Right hindlimb (tissue), 1 donor: ENCODE measurements at regions not wholly inside any gene's neighbourhood (a gene's known extent, or its start where the extent isn't known, plus 50 kb on each side); places are given as distances from the start of the nearest gene placed in this dataset.
"Not testable (repeated sequence)": the region's sequence is repeated elsewhere in the genome, so short reads cannot be mapped to it uniquely, and the experiment has no call there.

Source experiments
- DNase-seq: peaks from one replicate; pipeline ENCODE4 v3.0.0-alpha.2; 2018

GRCh38 chr16:87143661-87144121, 173.5 kb downstream of the C16orf95 start:
- DNase-seq, result no peak

GRCh38 chr16:87144232-87144631, 173.0 kb downstream of the C16orf95 start:
- DNase-seq, result no peak

GRCh38 chr16:87145181-87146176, 171.7 kb downstream of the C16orf95 start:
- DNase-seq, result no peak

- DNase-seq, result no peak
Observed at GRCh38 chr16:87146676-87147075, 170.5 kb downstream of the C16orf95 start.

- DNase-seq, result no peak
Observed at GRCh38 chr16:87149051-87149450, 168.1 kb downstream of the C16orf95 start.

GRCh38 chr16:87150262-87150661, 166.9 kb downstream of the C16orf95 start:
- DNase-seq, result no peak

- DNase-seq, result no peak
Observed at GRCh38 chr16:87150681-87151280, 166.4 kb downstream of the C16orf95 start.

- DNase-seq, result no peak
Observed at GRCh38 chr16:87152221-87152755, 164.9 kb downstream of the C16orf95 start.

- DNase-seq, result no peak
Observed at GRCh38 chr16:87153326-87153725, 163.9 kb downstream of the C16orf95 start.

GRCh38 chr16:87155315-87155714, 161.9 kb downstream of the C16orf95 start:
- DNase-seq, result not testable (repeated sequence)

GRCh38 chr16:87156195-87156594, 161.0 kb downstream of the C16orf95 start:
- DNase-seq, result no peak

GRCh38 chr16:87160234-87160636, 157.0 kb downstream of the C16orf95 start:
- peak; percentile 52 for DNase-seq

- peak; percentile 45 for DNase-seq
Observed at GRCh38 chr16:87160701-87161337, 156.4 kb downstream of the C16orf95 start.

- not testable (repeated sequence) for DNase-seq
Observed at GRCh38 chr16:87161410-87161809, 155.8 kb downstream of the C16orf95 start.

GRCh38 chr16:87161822-87162676, 155.1 kb downstream of the C16orf95 start:
- DNase-seq, result no peak

GRCh38 chr16:87162799-87163198, 154.4 kb downstream of the C16orf95 start:
- DNase-seq, result not testable (repeated sequence)

GRCh38 chr16:87163637-87164036, 153.6 kb downstream of the C16orf95 start:
- DNase-seq, result no peak

- no peak for DNase-seq
Observed at GRCh38 chr16:87165151-87165550, 152.0 kb downstream of the C16orf95 start.

GRCh38 chr16:87165885-87166284, 151.3 kb downstream of the C16orf95 start:
- no peak for DNase-seq

- DNase-seq, result no peak
Observed at GRCh38 chr16:87166321-87166720, 150.9 kb downstream of the C16orf95 start.

GRCh38 chr16:87166934-87167333, 150.3 kb downstream of the C16orf95 start:
- no peak for DNase-seq

GRCh38 chr16:87169509-87169995, 147.6 kb downstream of the C16orf95 start:
- DNase-seq, result no peak
